ENCODE measurements at regions not wholly inside any gene's neighbourhood (a gene's known extent, or its start where the extent isn't known, plus 50 kb on each side); places are given as distances from the start of the nearest gene placed in this dataset.

DNA sequence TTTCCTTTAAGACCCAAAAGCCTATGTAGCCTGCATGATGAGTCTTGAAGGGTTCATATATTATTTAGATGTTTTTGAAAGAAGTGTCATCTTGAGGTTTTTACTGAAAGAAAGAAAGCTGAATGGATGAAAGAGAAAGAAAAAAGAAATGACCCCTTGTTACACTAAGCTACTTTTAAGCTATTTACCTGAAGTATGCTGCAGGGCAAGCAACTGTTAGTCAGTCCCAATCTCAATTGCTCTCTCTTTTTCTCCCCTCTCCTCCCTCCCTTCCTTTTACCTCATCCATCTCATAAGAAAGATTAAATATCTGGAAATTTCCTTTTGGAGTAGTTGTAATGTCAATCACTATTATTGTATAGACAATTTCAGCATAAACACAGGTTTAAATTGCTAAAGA is 512.4 kb downstream of the TMTC2 start:
- TF ChIP-seq POLR2A (IDR thresholded peaks at IDR 0.05) (no peak), CTCF (IDR thresholded peaks at IDR 0.05 in 8 of 11, conservative IDR thresholded peaks at IDR 0.05 in 3 of 11) (no peak), POLR2AphosphoS5 (IDR thresholded peaks at IDR 0.05) (no peak)

Measured in spleen (tissue), 7 donors.